HG02571 (cell line): ENCODE measurements at regions not wholly inside any gene's neighbourhood (a gene's known extent, or its start where the extent isn't known, plus 50 kb on each side); places are given as distances from the start of the nearest gene placed in this dataset.

Experiments
- ATAC-seq: cut with Tn5 transposase; IDR thresholded peaks from one replicate; pipeline ENCODE4 v1.9.1; 2021; ENCODE audit warnings: mild to moderate bottlenecking, moderate library complexity; ENCODE audit not compliant: unreplicated experiment

GRCh38 chr4:130266814-130267213 is 1170.9 kb downstream of the C4orf33 start:
- no peak for ATAC-seq

- ATAC-seq, result no peak
These were observed 1192.6 kb downstream of the C4orf33 start for GRCh38 chr4:130288576-130288975.

GRCh38 chr4:130293692-130294091 is 1197.7 kb downstream of the C4orf33 start:
- ATAC-seq, result no peak

GRCh38 chr4:130296448-130296847 is 1200.5 kb downstream of the C4orf33 start:
- ATAC-seq, result no peak

- no peak for ATAC-seq
These were observed 1210.6 kb downstream of the C4orf33 start for GRCh38 chr4:130306566-130306965.

- no peak for ATAC-seq
These were observed 1213.3 kb downstream of the C4orf33 start for GRCh38 chr4:130309221-130309620.

GRCh38 chr4:130322439-130322838 is 1226.5 kb downstream of the C4orf33 start:
- no peak for ATAC-seq

- no peak for ATAC-seq
These were observed 1233.1 kb downstream of the C4orf33 start for GRCh38 chr4:130329036-130329435.

- ATAC-seq, result no peak
These were observed 1237.3 kb downstream of the C4orf33 start for GRCh38 chr4:130333241-130333759.

- ATAC-seq, result no peak
These were observed 1239.7 kb downstream of the C4orf33 start for GRCh38 chr4:130335417-130336194.

GRCh38 chr4:130336585-130337217 is 1240.7 kb downstream of the C4orf33 start:
- peak; percentile 73 for ATAC-seq

- no peak for ATAC-seq
These were observed 1242.9 kb downstream of the C4orf33 start for GRCh38 chr4:130338851-130339250.

DNA sequence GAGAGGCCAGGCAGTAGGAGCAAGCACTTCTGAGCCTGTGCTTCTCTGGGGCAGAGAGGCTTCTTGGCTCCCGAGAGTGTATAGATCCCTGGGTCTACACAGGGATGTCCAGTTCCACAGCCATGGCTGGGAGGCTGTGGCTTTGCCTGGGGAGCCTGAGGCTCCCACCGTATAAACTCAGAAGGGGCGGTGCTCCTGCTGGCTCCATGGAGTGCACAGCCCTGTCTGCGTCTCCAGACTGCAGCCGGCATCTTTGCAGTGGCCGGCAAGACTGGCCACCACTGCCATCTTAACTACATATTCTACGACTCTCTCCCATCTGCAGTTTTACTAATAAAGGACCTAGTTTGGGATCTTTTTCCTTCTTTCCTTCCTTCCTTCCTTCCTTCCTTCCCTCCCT is 1253.8 kb downstream of the C4orf33 start:
- ATAC-seq, result no peak

DNA sequence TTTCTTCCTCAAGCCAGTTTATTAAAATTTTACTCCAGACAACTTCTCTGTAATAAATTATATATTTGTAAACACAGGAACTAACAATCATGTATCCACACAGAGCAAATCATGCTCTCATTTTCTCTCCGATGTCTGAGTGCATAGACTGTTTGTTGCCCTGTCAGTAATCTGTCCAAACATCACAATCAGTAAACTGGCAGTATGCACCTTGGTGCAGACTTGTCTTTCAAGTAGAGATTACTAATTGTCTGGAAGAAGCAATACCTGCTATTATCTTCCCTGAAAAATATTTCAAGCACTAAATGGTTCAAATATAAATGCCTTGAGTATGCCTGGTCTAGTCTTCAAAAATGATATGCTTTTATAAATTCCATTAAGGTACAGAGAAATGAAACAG is 1260.9 kb downstream of the C4orf33 start:
- no peak for ATAC-seq

GRCh38 chr4:130359542-130359941 is 1263.6 kb downstream of the C4orf33 start:
- no peak for ATAC-seq

GRCh38 chr4:130361616-130362015 is 1265.7 kb downstream of the C4orf33 start:
- ATAC-seq, result no peak

DNA sequence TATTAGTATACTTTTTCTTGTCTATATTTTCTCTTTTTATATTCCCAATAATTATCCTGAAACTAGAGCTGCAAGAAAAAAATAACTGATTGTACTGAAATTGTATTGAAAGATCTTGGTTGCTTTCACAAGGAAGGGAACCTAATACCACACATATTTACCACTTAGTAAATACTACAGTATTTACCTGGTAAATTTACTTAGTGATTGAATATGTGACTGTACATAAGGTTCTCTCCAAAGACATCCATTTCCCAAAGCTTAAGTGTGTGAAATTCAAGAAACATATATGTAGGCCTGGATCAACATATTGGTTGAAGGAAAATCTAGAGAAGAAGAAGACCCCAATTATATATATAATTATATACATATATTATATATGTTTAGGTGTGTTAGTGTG is 1272.7 kb downstream of the C4orf33 start:
- ATAC-seq, result no peak

DNA sequence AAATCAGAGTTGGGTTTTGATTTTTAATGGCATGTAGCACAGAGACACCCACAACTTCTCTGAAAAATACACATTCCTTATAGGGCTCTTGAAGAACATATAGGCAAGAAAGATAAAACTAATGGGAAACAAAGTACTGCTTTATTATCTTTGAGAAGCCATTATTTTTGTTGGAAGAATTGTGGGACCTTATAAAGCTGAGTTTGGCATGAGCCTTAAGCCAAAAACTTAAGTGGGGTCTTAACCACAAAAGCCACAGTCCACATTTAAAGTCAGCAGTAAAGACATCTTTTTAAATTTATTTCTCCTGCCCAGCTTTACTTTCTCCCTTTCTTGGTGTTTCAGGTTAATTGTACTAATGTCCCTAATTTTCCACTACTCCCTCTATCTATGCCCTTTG is 1297.3 kb downstream of the C4orf33 start:
- ATAC-seq, result no peak

DNA sequence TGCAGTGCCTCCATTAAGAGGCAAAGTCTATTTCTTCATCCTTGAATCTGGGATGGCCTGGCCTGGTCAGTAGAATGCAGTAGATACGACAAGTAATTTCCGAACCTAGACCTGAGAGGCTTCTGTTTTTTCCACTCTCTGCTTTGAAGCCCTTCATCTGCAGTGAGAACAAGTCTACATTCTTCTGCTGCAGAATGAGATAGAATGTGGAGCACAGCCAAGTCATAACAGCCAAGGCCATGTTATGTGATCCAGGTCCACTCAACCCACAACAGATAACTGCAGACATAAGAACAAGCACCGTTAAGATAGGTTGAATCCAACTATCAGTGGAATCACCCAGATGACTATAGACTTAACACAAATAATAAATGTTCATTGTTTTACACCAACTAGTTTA is 1297.7 kb downstream of the C4orf33 start:
- no peak for ATAC-seq

GRCh38 chr4:130395871-130396270 is 1299.9 kb downstream of the C4orf33 start:
- ATAC-seq, result no peak

GRCh38 chr4:130403221-130403620 is 1307.3 kb downstream of the C4orf33 start:
- no peak for ATAC-seq

DNA sequence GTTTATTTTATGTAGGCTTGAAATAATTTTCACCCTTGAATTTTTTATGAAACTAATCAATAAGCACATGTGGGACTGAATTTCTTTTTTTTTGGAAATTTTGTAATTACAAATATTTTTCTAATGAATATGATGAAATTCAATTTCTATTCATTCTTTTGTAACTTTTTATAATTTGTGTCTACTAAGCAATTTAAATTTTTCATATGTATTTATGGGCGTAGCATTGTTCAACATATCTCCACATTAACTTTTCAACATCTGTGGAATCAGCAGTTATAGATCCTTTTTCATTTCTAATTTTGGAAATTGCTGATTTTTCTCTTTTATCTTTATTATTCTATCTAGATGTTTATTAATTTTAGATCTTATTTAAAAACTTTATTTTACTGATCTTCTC is 1320.3 kb downstream of the C4orf33 start:
- ATAC-seq, result no peak
